AG09309 (cell line): ENCODE measurements at regions not wholly inside any gene's neighbourhood (a gene's known extent, or its start where the extent isn't known, plus 50 kb on each side); places are given as distances from the start of the nearest gene placed in this dataset.

Experiments
- DNase-seq: peaks from one replicate; pipeline ENCODE4 v3.0.0-alpha.2; 2010; ENCODE audit warnings: low read depth
- H3K4me3 ChIP-seq: 2 replicates; pipeline ENCODE4 v1.5.1; 2011; ENCODE audit warnings: mild to moderate bottlenecking, low read depth, low read length, moderate library complexity; ENCODE audit not compliant: control insufficient read depth
- CTCF ChIP-seq: IDR thresholded peaks from 2 replicates; pipeline ENCODE4 v1.5.1; 2011; ENCODE audit warnings: mild to moderate bottlenecking, low read depth, low read length, inconsistent platforms; ENCODE audit not compliant: insufficient read depth, control insufficient read depth; ENCODE audit errors: missing control alignments

DNA sequence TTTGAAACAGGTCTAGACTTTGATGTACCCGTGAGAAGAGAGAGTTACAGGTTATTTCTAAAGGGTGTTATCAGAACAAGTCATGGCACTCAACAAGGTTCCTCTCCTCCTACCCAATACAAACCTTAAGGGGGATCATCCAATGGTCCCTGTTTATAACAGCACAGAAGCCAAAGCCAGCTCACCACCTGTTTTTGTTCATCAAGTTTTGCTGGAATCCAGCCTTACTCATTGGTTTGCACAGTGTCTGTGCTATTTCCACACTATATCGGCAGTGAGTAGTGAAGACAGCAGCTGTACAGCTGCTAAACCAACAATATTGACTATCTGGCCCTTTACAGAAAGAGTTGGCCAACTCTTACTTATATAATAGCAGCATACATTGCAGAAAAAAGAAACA, 262.1 kb upstream of the STS start:
- no peak overlapping the region for H3K4me3 ChIP-seq
- no peak for TF ChIP-seq CTCF
- no peak for DNase-seq

GRCh38 chrX:6861456-6861855, 286.1 kb upstream of the STS start:
- TF ChIP-seq CTCF: no peak
- H3K4me3 ChIP-seq: no peak overlapping the region
- no peak for DNase-seq

DNA sequence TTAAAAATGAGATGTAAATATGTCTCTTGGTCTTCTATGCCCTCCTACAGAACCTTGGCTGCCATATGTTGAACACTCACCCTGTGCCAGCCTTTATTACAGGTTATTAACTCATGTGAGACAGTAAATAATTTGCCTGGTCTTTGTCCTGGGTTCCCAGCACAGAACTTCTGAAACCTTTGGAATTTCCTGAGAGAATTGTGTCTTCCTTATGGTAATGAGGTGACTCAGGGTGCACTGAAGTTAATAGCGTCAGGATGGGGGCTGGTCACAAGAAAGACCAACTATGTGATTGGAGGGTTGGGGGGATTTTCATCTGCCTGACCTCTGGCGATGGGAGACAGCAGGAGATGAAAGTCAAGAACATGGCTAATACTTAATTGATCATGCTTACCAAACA, 289.8 kb upstream of the STS start:
- DNase-seq: no peak
- H3K4me3 ChIP-seq: no peak overlapping the region
- no peak for TF ChIP-seq CTCF

DNA sequence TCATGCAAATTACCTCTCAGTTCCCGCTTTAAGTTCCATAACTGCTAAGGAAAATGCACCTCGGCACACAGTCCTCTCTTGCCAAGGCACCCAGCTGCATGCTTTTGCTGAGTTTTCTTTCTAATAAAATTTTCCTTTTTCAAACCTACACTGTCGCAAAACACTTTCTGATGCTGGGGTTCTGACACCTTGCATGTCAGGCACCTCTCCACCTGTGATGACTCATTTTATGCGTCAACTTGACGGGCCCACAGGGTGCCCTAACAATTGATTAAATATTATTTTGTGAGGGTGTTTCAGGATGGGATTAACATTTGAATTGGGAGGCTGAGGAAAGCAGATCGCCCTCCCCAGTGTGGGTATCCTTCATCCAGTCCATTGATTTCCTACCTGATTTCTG, 291.0 kb upstream of the STS start:
- no peak overlapping the region for H3K4me3 ChIP-seq
- no peak for TF ChIP-seq CTCF
- DNase-seq: no peak

- no peak overlapping the region for H3K4me3 ChIP-seq
- no peak for TF ChIP-seq CTCF
- DNase-seq: no peak
These were observed 294.6 kb upstream of the STS start for GRCh38 chrX:6852869-6853268.

GRCh38 chrX:6852121-6852520, 295.4 kb upstream of the STS start:
- no peak for DNase-seq
- H3K4me3 ChIP-seq: no peak overlapping the region
- no peak for TF ChIP-seq CTCF

GRCh38 chrX:6851140-6851539, 296.4 kb upstream of the STS start:
- no peak for TF ChIP-seq CTCF
- no peak overlapping the region for H3K4me3 ChIP-seq
- DNase-seq: no peak
